Fibroblast of skin of left biceps (primary cell): ENCODE measurements at regions not wholly inside any gene's neighbourhood (a gene's known extent, or its start where the extent isn't known, plus 50 kb on each side); places are given as distances from the start of the nearest gene placed in this dataset.
A peak's percentile ranks its signal among the peaks of the same experiment; 100 is the strongest.
"Not testable (repeated sequence)": the region's sequence is repeated elsewhere in the genome, so short reads cannot be mapped to it uniquely, and the experiment has no call there.

ENCODE experiments used
- DNase-seq, 2 experiments: peaks; one replicate each; pipeline ENCODE4 v3.0.0-alpha.2; 2013; ENCODE audit warnings: low read depth in 2 of 2

DNA sequence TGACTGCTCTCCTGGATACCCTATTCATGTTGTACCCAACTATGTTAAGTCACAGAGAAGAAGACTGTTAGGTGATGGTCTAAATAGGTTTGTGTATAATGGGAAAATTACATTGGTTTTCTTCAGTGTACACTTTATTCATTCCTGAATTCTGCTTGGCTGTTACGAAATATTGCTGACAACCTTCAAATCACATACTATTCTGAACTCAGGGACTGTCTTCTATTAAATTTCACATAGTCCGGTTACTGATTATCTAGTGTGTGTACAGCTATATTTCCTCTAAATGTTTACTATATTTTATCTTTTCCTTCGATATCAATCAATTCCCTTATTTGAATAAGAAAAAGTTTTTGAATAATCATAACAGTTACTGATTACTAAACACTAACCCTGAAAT lies 1090.3 kb upstream of the CITED2 start:
- no peak for DNase-seq

DNA sequence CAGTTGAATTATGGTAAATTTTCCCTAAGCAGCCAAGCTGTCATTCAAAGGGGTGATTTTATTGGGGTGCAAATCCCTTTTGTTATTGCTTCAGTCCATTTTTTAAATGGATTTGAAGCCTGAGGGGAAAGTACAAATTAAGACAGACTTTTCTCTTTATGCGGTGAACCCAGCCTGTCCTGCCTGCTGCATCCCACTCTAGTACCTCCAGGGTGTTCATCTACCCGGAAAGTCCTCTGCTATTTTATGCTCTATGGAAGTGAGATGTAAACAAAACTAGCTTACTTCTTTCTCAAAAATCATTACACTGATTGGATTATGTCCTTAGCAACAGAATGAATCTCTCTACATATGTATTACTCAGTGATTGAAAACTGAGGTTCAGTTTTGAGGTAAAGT lies 1088.9 kb upstream of the CITED2 start:
- no peak for DNase-seq

DNA sequence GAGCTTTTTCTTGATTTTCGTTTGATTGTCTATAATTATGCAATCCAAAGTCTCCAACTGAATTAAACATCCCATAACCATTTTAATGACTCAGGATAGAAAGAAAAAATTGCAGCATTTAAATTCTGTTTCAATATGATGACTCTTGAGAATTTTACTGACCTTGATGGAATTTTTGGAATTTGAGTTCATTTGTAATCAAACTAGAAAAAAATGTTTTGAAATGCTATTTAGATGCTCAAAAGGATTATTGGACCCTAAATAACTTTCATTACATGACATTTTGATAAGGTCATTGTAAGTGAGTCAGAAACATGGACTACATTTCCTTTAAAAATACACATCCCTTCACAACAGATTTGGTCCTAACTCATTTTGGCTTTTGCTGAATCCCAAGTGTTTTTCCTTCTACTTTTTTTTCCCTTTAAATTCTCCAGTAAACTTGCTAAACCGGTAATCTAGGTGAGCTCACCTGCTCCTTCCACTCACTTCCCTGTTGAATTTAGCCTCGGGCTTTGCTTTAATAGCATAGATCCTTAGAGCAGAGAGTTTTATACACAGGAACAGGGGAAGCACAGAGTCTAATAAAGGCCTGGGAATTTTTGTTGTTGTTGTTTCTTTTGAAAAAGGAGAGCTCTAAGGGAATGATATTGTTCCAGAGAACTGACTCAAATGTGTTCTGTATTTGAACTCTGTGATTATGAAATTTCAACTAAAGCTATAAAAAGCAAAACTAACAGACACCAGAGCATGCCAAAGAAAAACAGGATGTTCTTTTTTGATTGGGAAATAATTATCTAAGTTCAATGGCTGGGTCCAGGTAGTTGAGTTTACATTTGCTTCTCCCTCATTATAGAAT lies 1088.2 kb upstream of the CITED2 start:
- peak; percentile 36 to 42 for DNase-seq

DNA sequence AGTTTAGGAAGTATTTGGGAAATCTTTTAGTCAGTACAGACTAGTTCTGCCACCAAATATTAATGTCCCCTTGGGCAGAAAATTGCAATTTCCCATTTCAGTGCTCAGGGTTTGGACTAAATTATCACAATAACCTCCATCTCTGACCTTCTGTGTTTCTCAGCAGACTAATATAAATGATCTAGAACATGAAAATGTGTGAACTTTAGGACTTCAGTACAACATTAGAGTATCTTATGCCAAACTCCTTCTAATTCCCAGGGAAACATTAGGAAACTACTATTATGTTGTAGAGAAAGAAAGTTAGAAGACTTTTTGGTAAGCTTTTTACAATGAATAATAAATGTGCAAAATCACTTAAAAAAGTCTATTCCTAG lies 1087.6 kb upstream of the CITED2 start:
- DNase-seq, result no peak

DNA sequence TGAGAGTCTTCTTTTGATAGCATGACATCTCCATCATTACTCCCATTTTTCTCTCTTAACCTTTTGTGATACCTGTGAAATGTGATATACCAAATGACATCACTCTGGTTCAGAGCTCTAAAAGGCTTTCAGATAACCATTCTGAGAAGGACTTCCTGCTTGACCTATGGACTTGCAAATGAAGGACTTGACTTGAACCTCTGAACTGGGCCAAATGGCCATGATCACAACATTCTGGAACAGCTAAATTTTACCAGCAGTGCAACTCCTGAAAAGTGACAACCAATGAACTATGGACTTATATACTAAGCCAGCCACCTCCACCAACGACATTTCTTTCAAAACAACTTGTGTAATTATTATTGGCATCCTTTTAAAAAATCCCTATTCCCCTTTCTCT lies 1085.8 kb upstream of the CITED2 start:
- no peak for DNase-seq

DNA sequence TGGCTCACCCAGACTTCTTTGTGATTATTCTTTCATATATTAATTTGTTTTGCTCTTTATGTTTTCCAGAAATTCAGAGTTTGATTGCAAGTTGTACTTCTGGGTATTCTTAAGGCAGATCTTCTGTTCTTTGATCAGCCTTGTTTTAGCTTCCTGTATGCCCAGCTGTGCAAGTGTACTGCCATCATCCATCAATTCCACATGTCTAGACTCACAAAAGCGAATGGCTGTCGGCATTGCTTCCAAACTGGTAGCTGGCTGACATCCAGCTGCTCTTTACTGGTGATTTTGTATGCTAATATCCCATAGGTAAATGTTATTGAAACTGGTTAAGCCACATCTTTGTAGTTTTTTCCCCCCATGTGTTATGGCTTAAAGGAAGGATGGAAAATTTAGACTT lies 1084.8 kb upstream of the CITED2 start:
- no peak for DNase-seq

DNA sequence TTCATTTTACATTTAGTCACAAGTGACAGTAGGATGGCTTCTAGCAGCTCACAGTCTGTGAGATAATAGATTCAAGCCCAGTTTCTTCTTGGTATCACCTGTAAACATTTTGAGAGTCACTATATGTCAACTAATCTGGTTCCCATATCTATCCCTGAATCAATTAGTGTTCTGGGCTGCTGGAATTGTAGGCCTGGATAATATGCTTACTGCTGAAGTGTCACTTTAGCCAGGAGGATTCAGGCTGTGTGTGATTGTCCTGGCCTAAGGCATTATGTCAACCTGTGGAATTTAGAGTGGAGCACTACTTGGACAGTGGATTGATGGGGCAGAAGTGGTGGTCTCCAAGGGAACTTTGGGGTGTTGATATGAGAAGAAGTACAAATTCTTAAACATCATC lies 1071.8 kb upstream of the CITED2 start:
- DNase-seq, result no peak

DNA sequence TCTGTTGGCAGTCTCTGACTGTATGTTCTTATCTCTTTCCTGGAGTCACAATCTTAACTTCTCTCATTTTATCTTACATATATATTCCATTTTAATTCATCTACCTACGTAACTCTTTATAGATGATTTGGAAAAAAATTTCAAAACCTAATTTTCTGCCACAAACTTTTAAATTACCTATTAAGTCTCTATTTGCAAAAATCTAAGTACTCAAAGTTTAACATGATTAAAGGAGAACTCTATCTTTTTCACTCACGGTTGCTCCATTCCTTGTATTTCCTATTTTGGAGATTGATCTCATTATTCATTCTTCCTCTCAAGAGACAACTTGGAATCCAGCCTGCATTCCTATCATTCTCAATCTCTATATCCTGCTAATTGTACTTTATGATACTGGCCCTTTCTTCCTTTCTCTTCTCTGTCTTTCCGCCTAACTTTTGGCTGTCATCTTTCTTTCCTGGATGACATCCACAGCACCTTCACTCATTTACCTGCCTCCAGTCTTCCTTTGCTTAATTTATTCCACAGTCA lies 1071.1 kb upstream of the CITED2 start:
- peak; percentile 82 to 86 for DNase-seq

DNA sequence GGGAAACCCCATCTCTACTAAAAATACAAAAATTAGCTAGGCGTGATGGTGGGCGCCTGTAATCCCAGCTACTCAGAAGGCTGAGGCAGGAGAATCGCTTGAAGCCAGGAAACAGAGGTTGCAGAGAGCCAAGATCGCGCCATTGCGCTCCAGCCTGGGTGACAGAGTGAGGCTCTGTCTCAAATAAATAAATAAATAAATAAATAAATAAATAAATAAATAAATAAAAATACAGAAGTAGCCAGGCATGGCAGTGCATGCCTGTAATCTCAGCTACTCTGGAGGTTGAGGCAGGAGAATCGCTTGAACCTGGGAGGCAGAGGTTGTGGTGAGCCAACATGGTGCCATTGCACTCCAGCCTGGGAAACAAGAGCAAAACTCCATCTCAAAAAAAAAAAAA lies 1068.7 kb upstream of the CITED2 start:
- DNase-seq, result not testable (repeated sequence)

DNA sequence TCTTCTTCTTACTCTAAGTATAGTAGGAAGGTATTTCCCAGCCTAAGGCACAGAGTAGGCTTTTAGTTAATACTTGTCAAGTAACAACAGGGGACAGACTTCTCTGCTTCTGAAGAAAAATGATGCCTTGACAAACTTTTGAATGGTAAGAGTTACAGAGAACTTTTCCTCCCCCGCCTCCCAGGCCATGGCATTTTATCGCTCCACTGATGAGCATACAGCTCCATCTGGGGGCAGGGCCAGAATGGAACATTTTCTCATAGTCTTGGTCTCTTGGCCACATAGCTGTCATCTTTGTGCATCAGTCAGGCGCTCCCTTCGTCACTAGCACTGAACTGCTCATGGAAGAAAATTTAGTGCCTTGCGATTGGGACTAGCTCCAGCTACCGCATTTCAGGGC lies 1066.8 kb upstream of the CITED2 start:
- DNase-seq, result peak; percentile 81 to 86

DNA sequence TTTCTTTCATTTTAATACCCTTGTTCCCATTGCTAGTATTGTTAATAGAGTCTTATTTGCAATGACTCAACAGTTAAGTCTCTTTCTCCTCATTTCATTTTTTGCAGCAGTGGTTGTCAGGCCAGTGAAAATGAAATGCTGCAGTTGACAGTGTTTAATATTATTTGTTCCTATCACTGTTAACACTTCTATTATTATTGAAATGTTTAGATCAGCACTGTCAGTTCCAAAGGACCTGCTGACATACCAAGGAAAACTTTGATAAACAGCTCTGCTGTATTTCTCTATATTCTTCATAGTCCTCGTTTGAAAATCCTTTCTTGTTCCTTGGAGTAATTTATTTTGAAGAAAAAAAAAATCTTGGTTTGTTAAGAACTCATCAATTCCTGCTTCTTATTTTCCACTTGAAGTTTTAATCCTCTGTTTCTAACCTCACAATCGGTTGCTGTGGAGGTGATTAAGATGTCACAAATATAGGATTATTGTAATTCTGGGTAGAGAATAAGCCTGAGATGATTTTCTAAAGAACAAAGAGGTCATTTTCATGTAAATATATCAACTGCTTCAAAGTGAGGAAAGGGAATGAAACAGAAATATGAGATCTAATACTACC lies 1065.9 kb upstream of the CITED2 start:
- no peak for DNase-seq

DNA sequence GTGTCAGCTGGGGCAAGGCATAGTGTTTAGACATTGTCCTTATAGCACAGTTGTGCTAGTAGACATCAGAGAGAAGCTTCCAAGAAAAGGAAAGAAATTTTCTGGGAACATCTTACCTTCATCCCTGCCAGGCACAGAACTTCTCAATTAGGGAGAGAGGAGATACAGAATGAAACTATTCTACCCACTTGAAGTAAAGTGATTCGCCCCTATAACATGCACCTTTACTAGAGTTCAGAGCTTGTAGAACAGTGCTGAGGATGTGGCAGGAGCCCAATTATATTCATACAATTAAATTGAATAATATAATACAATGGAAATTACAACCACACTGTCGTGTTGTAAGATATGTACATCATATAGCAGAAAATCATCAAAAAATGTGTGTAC lies 1063.9 kb upstream of the CITED2 start:
- peak in 1 of 2 experiments; percentile 18 for DNase-seq

DNA sequence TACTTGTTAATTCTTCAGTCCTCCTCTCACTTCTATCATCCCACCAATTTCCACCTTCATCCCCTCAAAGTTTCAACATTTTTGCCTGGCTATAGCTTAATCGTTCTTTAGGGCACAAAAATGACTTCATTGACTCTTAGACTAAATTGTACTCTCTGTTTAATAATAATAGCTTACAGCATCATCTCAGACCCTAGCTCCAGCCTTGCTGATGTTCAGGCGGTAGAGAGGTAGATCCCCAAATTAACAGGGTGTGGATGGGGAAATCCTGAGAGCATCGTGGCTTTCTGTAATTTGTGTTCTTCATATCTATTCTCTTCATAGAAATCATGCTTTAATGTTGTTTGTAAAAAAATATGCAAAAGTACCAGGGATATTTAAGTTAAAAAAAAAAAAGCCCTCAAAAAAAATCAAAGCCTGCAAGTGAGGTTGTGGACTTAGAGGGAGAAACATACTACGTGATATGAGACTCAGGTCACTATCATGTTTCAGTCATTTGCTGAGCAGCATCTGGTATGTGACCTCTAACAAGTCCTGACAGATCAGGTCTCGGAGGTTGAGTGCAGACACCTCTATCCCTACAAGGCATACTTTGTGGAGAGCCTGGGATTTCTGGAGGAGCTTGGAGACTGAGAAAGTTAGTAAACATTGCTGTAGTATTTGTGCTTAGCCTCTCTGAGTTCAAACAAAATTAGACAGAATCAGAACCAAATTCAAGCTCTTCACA lies 1063.3 kb upstream of the CITED2 start:
- DNase-seq, result no peak

DNA sequence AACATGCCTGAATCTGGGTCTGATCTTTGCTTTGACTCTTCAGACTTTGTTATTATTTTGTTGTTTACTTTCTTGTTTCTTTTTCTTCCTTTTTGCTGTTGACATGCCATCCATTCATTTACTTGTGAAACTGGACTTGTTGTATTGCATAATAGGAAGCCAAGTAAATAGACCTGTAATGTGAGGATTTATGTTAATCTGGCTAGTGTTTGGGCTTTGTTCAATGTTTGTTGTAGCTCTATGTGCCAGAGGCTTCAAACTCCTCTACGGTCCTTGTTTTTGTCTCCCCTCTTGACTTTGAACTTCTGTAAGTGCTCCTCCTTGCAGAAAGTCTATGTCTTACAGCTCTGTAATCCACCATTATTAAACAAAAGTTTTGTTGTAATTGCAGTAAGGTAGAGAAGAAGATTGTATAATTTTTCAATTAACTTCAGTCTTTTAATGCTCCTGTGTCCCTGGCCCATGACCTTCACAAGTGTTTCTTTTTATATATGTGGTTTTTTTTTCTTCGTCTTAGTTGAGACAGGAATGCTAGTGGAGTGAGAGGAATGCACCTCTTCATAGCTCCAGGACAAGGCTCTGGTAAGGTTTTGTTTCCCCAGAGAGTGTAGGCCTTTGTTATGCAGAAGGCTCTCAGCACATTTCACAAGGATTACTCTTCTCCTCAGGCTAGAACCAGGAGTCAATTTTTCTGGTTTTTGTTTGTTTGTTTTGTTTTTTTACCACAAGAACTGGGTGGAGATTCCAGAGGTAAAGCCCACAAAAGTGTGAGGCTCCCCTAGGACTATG lies 1061.8 kb upstream of the CITED2 start:
- peak; percentile 84 to 86 for DNase-seq

DNA sequence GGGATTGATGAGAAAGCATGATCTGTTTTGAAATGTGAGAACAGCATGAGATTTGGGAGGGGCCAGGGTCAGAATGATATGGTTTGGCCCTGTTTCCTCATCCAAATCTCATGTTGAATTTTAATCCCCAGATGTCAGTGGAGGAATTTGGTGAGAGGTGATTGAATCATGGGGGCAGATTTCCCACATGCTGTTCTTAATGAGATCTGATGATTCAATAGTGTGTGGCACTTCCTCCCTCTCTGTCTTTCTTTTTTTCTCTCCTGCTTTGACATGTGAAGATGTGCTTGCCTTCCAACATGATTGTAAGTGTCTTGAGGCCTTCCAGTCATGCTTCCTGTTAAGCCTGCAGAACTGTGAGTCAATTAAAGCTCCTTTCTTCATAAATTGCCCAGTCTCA lies 1060.3 kb upstream of the CITED2 start:
- DNase-seq, result no peak

DNA sequence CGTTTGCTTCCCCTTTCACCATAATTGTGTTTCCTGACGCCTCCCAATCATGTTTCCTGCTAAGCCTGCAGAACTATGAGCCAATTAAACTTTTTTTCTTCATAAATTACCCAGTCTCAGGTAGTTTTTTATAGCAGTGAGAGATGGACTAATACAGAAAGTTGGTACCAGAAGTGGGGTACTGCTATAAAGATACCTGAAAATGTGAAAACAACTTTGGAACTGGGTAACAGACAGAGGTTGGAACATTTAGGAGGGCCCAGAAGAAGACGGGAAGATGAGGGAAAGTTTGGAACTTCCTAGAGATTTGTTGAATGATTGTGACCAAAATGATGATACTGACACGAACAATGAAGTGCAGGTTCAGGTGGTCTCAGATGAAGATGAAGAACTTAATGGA lies 1058.6 kb upstream of the CITED2 start:
- no peak for DNase-seq

DNA sequence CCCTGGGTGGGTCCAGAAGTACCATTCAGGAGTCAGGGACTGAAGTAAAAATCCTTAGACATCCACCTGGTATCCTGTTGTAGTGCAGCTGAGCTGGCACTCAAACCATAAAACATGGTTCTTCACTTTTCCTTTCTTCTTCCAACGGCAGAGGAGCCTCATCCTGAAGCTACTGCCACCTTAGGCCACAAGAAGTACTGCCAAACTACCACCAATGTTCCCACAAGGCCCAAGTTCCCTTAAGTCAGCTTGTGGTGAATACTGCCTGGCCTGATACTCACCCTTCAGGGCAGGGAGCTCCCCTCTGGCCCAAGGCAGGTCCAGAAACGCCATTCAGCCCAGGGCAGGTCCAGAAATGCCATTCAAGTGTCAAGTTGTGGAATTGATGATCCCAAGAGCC lies 1053.4 kb upstream of the CITED2 start:
- DNase-seq, result no peak

DNA sequence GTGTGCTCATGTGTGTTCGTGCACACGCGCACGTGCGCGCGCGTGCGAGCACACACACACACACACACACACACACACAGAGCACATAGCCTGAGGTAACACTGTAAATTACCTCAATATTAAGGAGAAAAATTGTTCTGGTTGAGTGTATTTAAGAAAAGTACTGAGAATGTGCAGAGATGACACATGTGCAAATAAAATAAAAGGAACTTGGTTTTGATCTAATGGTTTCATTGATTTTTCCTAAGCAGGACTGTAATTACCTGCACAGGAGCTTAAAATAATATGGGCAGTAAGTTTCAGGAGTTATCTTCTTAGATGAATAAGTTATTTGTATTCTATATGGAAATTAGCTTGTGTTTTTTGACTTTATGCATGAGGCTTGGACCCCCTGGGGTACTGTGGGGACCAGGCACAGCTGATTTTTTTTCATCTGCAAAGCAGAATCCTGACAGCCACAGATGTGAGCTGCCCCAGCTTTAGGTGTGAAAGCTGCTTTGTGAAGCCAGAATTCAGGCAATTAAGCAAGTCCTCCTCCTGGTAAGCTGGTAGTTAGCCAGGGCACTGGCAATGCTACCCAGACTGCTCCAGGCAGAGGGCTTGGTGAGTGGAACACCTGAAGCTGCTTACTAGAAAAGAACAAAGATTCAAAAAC lies 1040.6 kb upstream of the CITED2 start:
- no peak for DNase-seq

DNA sequence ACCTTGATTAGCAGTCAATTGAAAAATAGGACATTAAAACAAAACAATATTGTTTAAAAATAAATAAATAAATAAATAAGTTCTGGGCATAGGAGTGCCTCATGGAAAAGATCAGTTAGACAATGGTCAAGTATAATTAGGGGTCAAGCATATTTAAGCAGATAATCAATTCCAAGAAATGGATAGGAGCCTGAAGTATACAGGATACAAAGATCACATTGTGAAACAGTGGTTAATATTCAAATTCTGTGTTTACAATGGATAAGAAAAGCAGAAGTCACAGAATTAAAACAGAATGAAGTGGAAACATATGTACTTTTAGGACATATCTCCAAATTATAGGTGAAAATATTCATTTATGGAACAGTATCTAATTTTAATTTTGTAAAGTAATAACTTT lies 1028.6 kb upstream of the CITED2 start:
- DNase-seq, result no peak

DNA sequence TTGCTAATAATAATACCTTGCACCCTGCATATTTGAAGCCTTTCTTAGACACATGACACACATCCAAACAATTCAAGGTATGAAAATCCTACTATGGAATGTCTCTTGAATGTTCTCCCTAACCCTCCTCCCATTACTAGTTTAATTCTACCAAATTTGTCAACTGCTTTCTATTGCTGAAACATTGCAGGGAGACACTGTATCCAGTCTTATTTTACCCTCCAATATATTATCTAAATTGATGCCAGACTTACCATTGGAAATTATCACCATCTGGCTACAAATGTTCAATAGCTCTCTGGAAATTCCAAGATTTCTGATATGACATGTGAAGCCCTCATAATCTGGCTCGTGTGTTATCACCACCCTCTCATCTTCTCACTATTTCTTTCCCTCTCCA lies 1027.3 kb upstream of the CITED2 start:
- peak; percentile 77 to 78 for DNase-seq

DNA sequence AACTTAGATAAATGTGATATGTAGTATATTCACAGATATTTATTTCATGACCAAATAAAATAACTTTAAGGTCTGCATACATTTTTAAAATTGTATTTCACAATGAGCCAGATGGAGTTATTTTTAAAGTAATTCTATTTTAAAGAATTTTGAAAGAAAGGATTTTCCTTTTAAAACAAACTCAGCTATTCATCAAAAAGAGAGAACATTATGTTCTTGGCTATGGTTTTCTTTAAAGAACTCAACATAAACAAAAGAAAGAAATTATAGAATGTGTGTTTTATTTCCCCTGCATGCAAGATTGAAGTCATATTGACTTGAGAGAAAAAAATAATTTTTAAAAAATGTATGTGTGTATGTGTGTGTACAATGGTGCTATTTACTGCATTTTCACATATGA lies 1023.6 kb upstream of the CITED2 start:
- DNase-seq, result no peak
